ENCODE measurements at regions not wholly inside any gene's neighbourhood (a gene's known extent, or its start where the extent isn't known, plus 50 kb on each side); places are given as distances from the start of the nearest gene placed in this dataset.

- no peaks in the 10 kb centered on the region for H3K9me3 ChIP-seq (ENCODE audit: control insufficient read depth in 4 of 4, low read length in 3 of 4)
- no peak for DNase-seq (ENCODE audit: low spot score)
- WGBS: 79% methylated on average over 1 of the region's 1 CpG
- no peaks in the 10 kb centered on the region for H3K27me3 ChIP-seq (ENCODE audit: control insufficient read depth in 4 of 4, insufficient read depth in 4 of 4, low read length in 3 of 4)
- no peak overlapping the region for H3K9ac ChIP-seq (ENCODE audit: low read depth in 1 of 2, low read length in 2 of 2)
- H3K4me3 ChIP-seq (ENCODE audit: low read depth in 1 of 3, low read length in 3 of 3): no peak overlapping the region
- H3K36me3 ChIP-seq (ENCODE audit: control insufficient read depth in 4 of 4, insufficient read depth in 3 of 4, low read depth in 1 of 4, low read length in 3 of 4): no peaks in the 10 kb centered on the region
- H3K27ac ChIP-seq (ENCODE audit: low read depth in 1 of 2, low read length in 2 of 2): no peak overlapping the region
- H3K4me1 ChIP-seq (ENCODE audit: control insufficient read depth in 4 of 4, insufficient read depth in 4 of 4, low read length in 3 of 4): peaks cover 0 to 5% (median 3%) of the 10 kb centered on the region in 4 donors
- no peak for TF ChIP-seq ATF3 (IDR thresholded peaks at IDR 0.05)
- no peak for TF ChIP-seq REST (IDR thresholded peaks at IDR 0.05)
- no peak for TF ChIP-seq MAX (IDR thresholded peaks at IDR 0.05)
- no peak for TF ChIP-seq RAD21 (IDR thresholded peaks at IDR 0.05)
- TF ChIP-seq HNF4A (conservative IDR thresholded peaks at IDR 0.05): no peak
- TF ChIP-seq CTCF (IDR thresholded peaks at IDR 0.05; ENCODE audit: low read depth, low read length, missing input control): no peak
- no peak for TF ChIP-seq EGR1 (IDR thresholded peaks at IDR 0.05; ENCODE audit: low read depth in 2 of 2)
- TF ChIP-seq TAF1 (conservative IDR thresholded peaks at IDR 0.05): no peak
- no peak for TF ChIP-seq FOXA2 (IDR thresholded peaks at IDR 0.05)
- TF ChIP-seq ZBTB33 (IDR thresholded peaks at IDR 0.05): no peak
- no peak for TF ChIP-seq YY1 (IDR thresholded peaks at IDR 0.05)
- TF ChIP-seq SP1 (IDR thresholded peaks at IDR 0.05): no peak
Observed at GRCh38 chr18:2410688-2411087, 160.6 kb downstream of the METTL4 start.

GRCh38 chr18:2411381-2411960 lies 159.8 kb downstream of the METTL4 start:
- no peak overlapping the region for H3K4me3 ChIP-seq (ENCODE audit: low read depth in 1 of 3, low read length in 3 of 3)
- H3K4me1 ChIP-seq (ENCODE audit: control insufficient read depth in 4 of 4, insufficient read depth in 4 of 4, low read length in 3 of 4): peaks cover 0 to 3% (median 0%) of the 10 kb centered on the region in 4 donors
- H3K9me3 ChIP-seq (ENCODE audit: control insufficient read depth in 4 of 4, low read length in 3 of 4): no peaks in the 10 kb centered on the region
- no peak for TF ChIP-seq HNF4A (conservative IDR thresholded peaks at IDR 0.05)
- TF ChIP-seq FOXA1 (IDR thresholded peaks at IDR 0.05): no peak
- TF ChIP-seq RXRA (IDR thresholded peaks at IDR 0.05): no peak
- TF ChIP-seq ZBTB33 (IDR thresholded peaks at IDR 0.05): no peak
- TF ChIP-seq HNF4G (IDR thresholded peaks at IDR 0.05): no peak
- no peak for TF ChIP-seq CTCF (IDR thresholded peaks at IDR 0.05; ENCODE audit: low read depth, low read length, missing input control)
- TF ChIP-seq TAF1 (conservative IDR thresholded peaks at IDR 0.05): no peak
- TF ChIP-seq RAD21 (IDR thresholded peaks at IDR 0.05): no peak
- TF ChIP-seq ATF3 (IDR thresholded peaks at IDR 0.05): no peak
- no peak for TF ChIP-seq GABPA (IDR thresholded peaks at IDR 0.05 in 1 of 2, conservative IDR thresholded peaks at IDR 0.05 in 1 of 2)
- TF ChIP-seq JUND (IDR thresholded peaks at IDR 0.05): no peak
- no peak for TF ChIP-seq EGR1 (IDR thresholded peaks at IDR 0.05; ENCODE audit: low read depth in 2 of 2)
- TF ChIP-seq YY1 (IDR thresholded peaks at IDR 0.05): no peak
- no peak for DNase-seq (ENCODE audit: low spot score)
- 91% methylated on average over 1 of the region's 1 CpG for WGBS
- H3K9ac ChIP-seq (ENCODE audit: low read depth in 1 of 2, low read length in 2 of 2): no peak overlapping the region
- no peaks in the 10 kb centered on the region for H3K27me3 ChIP-seq (ENCODE audit: control insufficient read depth in 4 of 4, insufficient read depth in 4 of 4, low read length in 3 of 4)
- no peaks in the 10 kb centered on the region for H3K36me3 ChIP-seq (ENCODE audit: control insufficient read depth in 4 of 4, insufficient read depth in 3 of 4, low read depth in 1 of 4, low read length in 3 of 4)
- H3K27ac ChIP-seq (ENCODE audit: low read depth in 1 of 2, low read length in 2 of 2): no peak overlapping the region
